ENCODE measurements at regions not wholly inside any gene's neighbourhood (a gene's known extent, or its start where the extent isn't known, plus 50 kb on each side); places are given as distances from the start of the nearest gene placed in this dataset.

GRCh38 chr12:72094490-72094889, 155.8 kb downstream of the TPH2 start:
- Mint-ChIP-seq H3K4me3 (no peak overlapping the region), H3K4me1 (no peaks in the 10 kb centered on the region), H3K36me3 (ENCODE audit: low read depth) (peaks cover 5% of the 10 kb centered on the region), H3K27ac (no peak overlapping the region), H3K9me3 (peaks cover 15% of the 10 kb centered on the region), H3K27me3 (ENCODE audit: low read depth, poor library complexity) (no peaks in the 10 kb centered on the region)
- DNase-seq: no peak
- TF ChIP-seq, protein P1, sequence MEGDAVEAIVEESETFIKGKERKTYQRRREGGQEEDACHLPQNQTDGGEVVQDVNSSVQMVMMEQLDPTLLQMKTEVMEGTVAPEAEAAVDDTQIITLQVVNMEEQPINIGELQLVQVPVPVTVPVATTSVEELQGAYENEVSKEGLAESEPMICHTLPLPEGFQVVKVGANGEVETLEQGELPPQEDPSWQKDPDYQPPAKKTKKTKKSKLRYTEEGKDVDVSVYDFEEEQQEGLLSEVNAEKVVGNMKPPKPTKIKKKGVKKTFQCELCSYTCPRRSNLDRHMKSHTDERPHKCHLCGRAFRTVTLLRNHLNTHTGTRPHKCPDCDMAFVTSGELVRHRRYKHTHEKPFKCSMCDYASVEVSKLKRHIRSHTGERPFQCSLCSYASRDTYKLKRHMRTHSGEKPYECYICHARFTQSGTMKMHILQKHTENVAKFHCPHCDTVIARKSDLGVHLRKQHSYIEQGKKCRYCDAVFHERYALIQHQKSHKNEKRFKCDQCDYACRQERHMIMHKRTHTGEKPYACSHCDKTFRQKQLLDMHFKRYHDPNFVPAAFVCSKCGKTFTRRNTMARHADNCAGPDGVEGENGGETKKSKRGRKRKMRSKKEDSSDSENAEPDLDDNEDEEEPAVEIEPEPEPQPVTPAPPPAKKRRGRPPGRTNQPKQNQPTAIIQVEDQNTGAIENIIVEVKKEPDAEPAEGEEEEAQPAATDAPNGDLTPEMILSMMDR (IDR thresholded peaks at IDR 0.05): no peak

- Mint-ChIP-seq H3K9me3 (peaks cover 15% of the 10 kb centered on the region), H3K27ac (no peak overlapping the region)
Measured at GRCh38 chr12:72095025-72095424, 156.4 kb downstream of the TPH2 start.

GRCh38 chr12:72098622-72099021, 160.0 kb downstream of the TPH2 start:
- TF ChIP-seq, protein P1 (IDR thresholded peaks at IDR 0.05): no peak
- H3K36me3 Mint-ChIP-seq (ENCODE audit: low read depth): peaks cover 2% of the 10 kb centered on the region
- H3K4me3 Mint-ChIP-seq: no peak overlapping the region
- H3K27ac Mint-ChIP-seq: peak overlapping the region; percentile 15
- no peaks in the 10 kb centered on the region for H3K27me3 Mint-ChIP-seq (ENCODE audit: low read depth, poor library complexity)
- DNase-seq: no peak
- H3K9me3 Mint-ChIP-seq: peaks cover 5% of the 10 kb centered on the region
- no peaks in the 10 kb centered on the region for H3K4me1 Mint-ChIP-seq

More at GRCh38 chr12:72095025-72095424, 156.4 kb downstream of the TPH2 start:
- Mint-ChIP-seq H3K27me3 (ENCODE audit: low read depth, poor library complexity) (no peaks in the 10 kb centered on the region), H3K4me3 (no peak overlapping the region), H3K36me3 (ENCODE audit: low read depth) (peaks cover 5% of the 10 kb centered on the region), H3K4me1 (no peaks in the 10 kb centered on the region)
- TF ChIP-seq, protein P1 (IDR thresholded peaks at IDR 0.05): no peak
- no peak for DNase-seq

DNA sequence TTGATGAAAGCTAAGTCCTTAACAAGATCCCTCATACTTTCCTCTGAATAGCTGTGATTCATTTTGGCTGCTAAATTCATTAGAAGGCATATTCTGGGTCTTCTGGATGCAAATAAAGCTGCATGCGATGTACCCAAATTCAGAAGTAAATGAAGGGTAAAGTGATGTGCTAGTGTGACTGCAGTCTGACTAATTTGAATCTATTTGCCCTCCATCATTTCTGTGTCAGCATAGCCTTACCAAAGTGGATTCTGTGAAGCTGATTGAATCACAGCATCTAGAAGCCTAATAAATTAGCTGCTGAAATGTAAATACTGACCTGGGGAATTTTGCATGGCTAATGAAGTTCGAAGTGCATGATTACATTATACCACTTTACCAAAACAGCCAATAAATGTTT, 162.2 kb downstream of the TPH2 start:
- DNase-seq: no peak
- no peaks in the 10 kb centered on the region for H3K27me3 Mint-ChIP-seq (ENCODE audit: low read depth, poor library complexity)
- H3K27ac Mint-ChIP-seq: no peak overlapping the region
- no peaks in the 10 kb centered on the region for H3K4me1 Mint-ChIP-seq
- H3K9me3 Mint-ChIP-seq: no peaks in the 10 kb centered on the region
- H3K36me3 Mint-ChIP-seq (ENCODE audit: low read depth): no peaks in the 10 kb centered on the region
- TF ChIP-seq, protein P1 (IDR thresholded peaks at IDR 0.05): no peak
- H3K4me3 Mint-ChIP-seq: no peak overlapping the region

GRCh38 chr12:72102150-72102549, 163.5 kb downstream of the TPH2 start:
- TF ChIP-seq, protein P1 (IDR thresholded peaks at IDR 0.05): no peak
- Mint-ChIP-seq H3K27me3 (ENCODE audit: low read depth, poor library complexity) (no peaks in the 10 kb centered on the region), H3K36me3 (ENCODE audit: low read depth) (no peaks in the 10 kb centered on the region), H3K27ac (no peak overlapping the region), H3K4me1 (no peaks in the 10 kb centered on the region), H3K9me3 (no peaks in the 10 kb centered on the region), H3K4me3 (no peak overlapping the region)
- DNase-seq: no peak

DNA sequence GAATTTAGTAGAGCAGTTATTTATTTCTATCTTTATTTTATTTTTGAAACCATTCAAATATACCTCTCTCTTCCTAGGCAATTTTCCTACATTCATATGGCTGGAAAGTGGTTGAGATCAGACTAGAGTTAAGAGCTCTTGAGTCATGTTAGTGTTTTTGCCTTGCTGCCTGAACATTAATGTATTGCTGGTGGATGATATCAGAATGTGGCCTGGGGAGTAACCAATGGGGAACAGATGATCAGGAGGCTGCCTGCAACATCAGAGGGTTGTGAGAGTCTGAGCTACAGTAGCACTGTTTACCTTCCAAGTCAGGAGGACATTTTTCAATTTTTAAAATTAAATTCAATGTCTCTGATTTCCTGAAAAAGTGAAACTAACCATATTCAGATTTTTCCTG, 166.3 kb upstream of the TRHDE start:
- DNase-seq: no peak
- Mint-ChIP-seq H3K27ac (no peak overlapping the region), H3K4me1 (no peaks in the 10 kb centered on the region), H3K9me3 (no peaks in the 10 kb centered on the region), H3K4me3 (no peak overlapping the region), H3K36me3 (ENCODE audit: low read depth) (no peaks in the 10 kb centered on the region), H3K27me3 (ENCODE audit: low read depth, poor library complexity) (peaks cover 4% of the 10 kb centered on the region)
- TF ChIP-seq, protein P1 (IDR thresholded peaks at IDR 0.05): no peak
